SK-N-SH treated with all-trans-retinoic acid at 6 μM for 48 hours (cell line): ENCODE measurements at regions not wholly inside any gene's neighbourhood (a gene's known extent, or its start where the extent isn't known, plus 50 kb on each side); places are given as distances from the start of the nearest gene placed in this dataset.

Source experiments
- ATAC-seq: fragments of 200-7000 bp; cut with Tn5 transposase; 3 replicates; pipeline ENCODE4 v1.9.1; 2020; ENCODE audit warnings: mild to moderate bottlenecking, moderate library complexity
- ARNTL ChIP-seq: fragments of 450-650 bp; formaldehyde crosslinking; IDR thresholded peaks from 2 replicates; pipeline ENCODE4 v1.5.0; 2020; ENCODE audit warnings: low read depth, mild to moderate bottlenecking, moderate library complexity, borderline replicate concordance
- BACH2 ChIP-seq: fragments of 250-450 bp; sonication (Bioruptor Pico); IDR thresholded peaks from 2 replicates; pipeline ENCODE4 v1.9.0; 2021; ENCODE audit warnings: mild to moderate bottlenecking, borderline replicate concordance
- CSDC2 ChIP-seq: fragments of 250-450 bp; sonication (Bioruptor Pico); IDR thresholded peaks from 2 replicates; pipeline ENCODE4 v1.5.0; 2020; ENCODE audit warnings: mild to moderate bottlenecking, moderate library complexity
- ESRRG ChIP-seq: fragments of 250-450 bp; sonication (Bioruptor Pico); IDR thresholded peaks from 2 replicates; pipeline ENCODE4 v1.6.1; 2021; ENCODE audit warnings: mild to moderate bottlenecking
- GLIS3 ChIP-seq: fragments of 250-450 bp; sonication (Bioruptor Pico); IDR thresholded peaks from 2 replicates; pipeline ENCODE4 v1.5.0; 2020; ENCODE audit warnings: mild to moderate bottlenecking, moderate library complexity
- ISL1 ChIP-seq: fragments of 250-450 bp; sonication (Bioruptor Pico); IDR thresholded peaks from 2 replicates; pipeline ENCODE4 v2.1.2; 2022; ENCODE audit warnings: mild to moderate bottlenecking, moderate library complexity
- PPARA ChIP-seq: fragments of 250-450 bp; sonication (Bioruptor Pico); IDR thresholded peaks from 2 replicates; pipeline ENCODE4 v1.5.0; 2020; ENCODE audit warnings: mild to moderate bottlenecking, borderline replicate concordance
- RARB ChIP-seq: fragments of 250-450 bp; sonication (Bioruptor Pico); IDR thresholded peaks from 2 replicates; pipeline ENCODE4 v1.8.0; 2021; ENCODE audit warnings: mild to moderate bottlenecking, moderate library complexity
- SNAI2 ChIP-seq: fragments of 250-450 bp; sonication (Bioruptor Pico); IDR thresholded peaks from 2 replicates; pipeline ENCODE4 v1.5.0; 2020; ENCODE audit warnings: mild to moderate bottlenecking, moderate library complexity
- TCF4 ChIP-seq: fragments of 250-450 bp; sonication (Bioruptor Pico); IDR thresholded peaks from 2 replicates; pipeline ENCODE4 v1.8.0; 2021; ENCODE audit warnings: mild to moderate bottlenecking, moderate library complexity, borderline replicate concordance
- TOX ChIP-seq: fragments of 250-450 bp; sonication (Bioruptor Pico); IDR thresholded peaks from 2 replicates; pipeline ENCODE4 v1.8.0; 2021; ENCODE audit warnings: mild to moderate bottlenecking, moderate library complexity, borderline replicate concordance
- ZC3H10 ChIP-seq: fragments of 250-450 bp; sonication (Bioruptor Pico); IDR thresholded peaks from 2 replicates; pipeline ENCODE4 v1.5.1; 2021; ENCODE audit warnings: mild to moderate bottlenecking, moderate library complexity
- ZFP3 ChIP-seq: fragments of 250-450 bp; sonication (Bioruptor Pico); IDR thresholded peaks from 2 replicates; pipeline ENCODE4 v1.5.0; 2020; ENCODE audit warnings: mild to moderate bottlenecking, moderate library complexity
- ZFP30 ChIP-seq: fragments of 450-650 bp; formaldehyde crosslinking; IDR thresholded peaks from 2 replicates; pipeline ENCODE4 v1.5.0; 2022; ENCODE audit warnings: mild to moderate bottlenecking, moderate library complexity
- ZNF565 ChIP-seq: fragments of 450-650 bp; formaldehyde crosslinking; conservative IDR thresholded peaks from 2 replicates; pipeline ENCODE4 v1.5.0; 2020; ENCODE audit warnings: low read depth, mild to moderate bottlenecking, moderate library complexity
- ZNF70 ChIP-seq: fragments of 450-650 bp; formaldehyde crosslinking; IDR thresholded peaks from 2 replicates; pipeline ENCODE4 v1.5.0; 2020; ENCODE audit warnings: mild to moderate bottlenecking, moderate library complexity
- ZNF8 ChIP-seq: fragments of 450-650 bp; formaldehyde crosslinking; IDR thresholded peaks from 2 replicates; pipeline ENCODE4 v1.5.0; 2020; ENCODE audit warnings: mild to moderate bottlenecking, moderate library complexity
- TF ChIP-seq, protein P1 (sequence below): fragments of 250-450 bp; sonication (Bioruptor Pico); IDR thresholded peaks from 2 replicates; pipeline ENCODE4 v1.8.0; 2020; ENCODE audit warnings: mild to moderate bottlenecking, moderate library complexity, borderline replicate concordance
- TF ChIP-seq, protein P2 (sequence below): fragments of 250-450 bp; sonication (Bioruptor Pico); IDR thresholded peaks from 2 replicates; pipeline ENCODE4 v1.5.0; 2020; ENCODE audit warnings: mild to moderate bottlenecking, moderate library complexity
- TF ChIP-seq, protein P3 (sequence below): fragments of 250-450 bp; sonication (Bioruptor Pico); IDR thresholded peaks from 2 replicates; pipeline ENCODE4 v1.5.1; 2021; ENCODE audit warnings: mild to moderate bottlenecking, moderate library complexity
- TF ChIP-seq, protein P4 (sequence below): fragments of 250-450 bp; sonication (Bioruptor Pico); IDR thresholded peaks from 2 replicates; pipeline ENCODE4 v1.5.1; 2020; ENCODE audit warnings: low read depth, mild to moderate bottlenecking, moderate library complexity

DNA sequence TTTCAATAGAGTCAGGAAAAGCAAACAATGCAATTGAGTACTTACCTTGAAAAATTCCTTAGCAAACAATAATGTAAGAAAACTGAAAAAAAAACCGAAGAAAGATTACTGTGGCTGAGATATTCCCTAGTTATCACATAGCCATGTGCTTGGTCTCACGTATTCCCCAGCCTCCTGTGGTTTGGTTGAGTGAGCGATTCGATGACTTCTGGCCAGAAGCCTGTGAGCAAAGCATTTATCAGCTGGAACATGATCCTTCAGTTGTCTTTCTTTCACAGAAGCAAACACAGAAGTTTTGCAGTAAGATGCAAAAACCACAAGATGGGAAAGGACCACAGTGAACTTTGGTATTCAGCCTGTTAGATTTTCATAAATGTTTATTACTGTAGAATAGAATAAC, 1754.3 kb upstream of the AGA start:
- TF ChIP-seq PPARA (CRISPR knock-in tag) (no peak), TOX (no peak), GLIS3 (no peak), ARNTL (CRISPR knock-in tag) (no peak), TCF4 (CRISPR knock-in tag) (no peak), SNAI2 (CRISPR knock-in tag) (no peak), ZC3H10 (CRISPR knock-in tag) (no peak), BACH2 (no peak), RARB (CRISPR knock-in tag) (no peak), ZNF8 (CRISPR knock-in tag) (no peak)
- TF ChIP-seq, protein P1, sequence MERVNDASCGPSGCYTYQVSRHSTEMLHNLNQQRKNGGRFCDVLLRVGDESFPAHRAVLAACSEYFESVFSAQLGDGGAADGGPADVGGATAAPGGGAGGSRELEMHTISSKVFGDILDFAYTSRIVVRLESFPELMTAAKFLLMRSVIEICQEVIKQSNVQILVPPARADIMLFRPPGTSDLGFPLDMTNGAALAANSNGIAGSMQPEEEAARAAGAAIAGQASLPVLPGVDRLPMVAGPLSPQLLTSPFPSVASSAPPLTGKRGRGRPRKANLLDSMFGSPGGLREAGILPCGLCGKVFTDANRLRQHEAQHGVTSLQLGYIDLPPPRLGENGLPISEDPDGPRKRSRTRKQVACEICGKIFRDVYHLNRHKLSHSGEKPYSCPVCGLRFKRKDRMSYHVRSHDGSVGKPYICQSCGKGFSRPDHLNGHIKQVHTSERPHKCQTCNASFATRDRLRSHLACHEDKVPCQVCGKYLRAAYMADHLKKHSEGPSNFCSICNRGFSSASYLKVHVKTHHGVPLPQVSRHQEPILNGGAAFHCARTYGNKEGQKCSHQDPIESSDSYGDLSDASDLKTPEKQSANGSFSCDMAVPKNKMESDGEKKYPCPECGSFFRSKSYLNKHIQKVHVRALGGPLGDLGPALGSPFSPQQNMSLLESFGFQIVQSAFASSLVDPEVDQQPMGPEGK (CRISPR knock-in tag) = no peak
- TF ChIP-seq, protein P2, sequence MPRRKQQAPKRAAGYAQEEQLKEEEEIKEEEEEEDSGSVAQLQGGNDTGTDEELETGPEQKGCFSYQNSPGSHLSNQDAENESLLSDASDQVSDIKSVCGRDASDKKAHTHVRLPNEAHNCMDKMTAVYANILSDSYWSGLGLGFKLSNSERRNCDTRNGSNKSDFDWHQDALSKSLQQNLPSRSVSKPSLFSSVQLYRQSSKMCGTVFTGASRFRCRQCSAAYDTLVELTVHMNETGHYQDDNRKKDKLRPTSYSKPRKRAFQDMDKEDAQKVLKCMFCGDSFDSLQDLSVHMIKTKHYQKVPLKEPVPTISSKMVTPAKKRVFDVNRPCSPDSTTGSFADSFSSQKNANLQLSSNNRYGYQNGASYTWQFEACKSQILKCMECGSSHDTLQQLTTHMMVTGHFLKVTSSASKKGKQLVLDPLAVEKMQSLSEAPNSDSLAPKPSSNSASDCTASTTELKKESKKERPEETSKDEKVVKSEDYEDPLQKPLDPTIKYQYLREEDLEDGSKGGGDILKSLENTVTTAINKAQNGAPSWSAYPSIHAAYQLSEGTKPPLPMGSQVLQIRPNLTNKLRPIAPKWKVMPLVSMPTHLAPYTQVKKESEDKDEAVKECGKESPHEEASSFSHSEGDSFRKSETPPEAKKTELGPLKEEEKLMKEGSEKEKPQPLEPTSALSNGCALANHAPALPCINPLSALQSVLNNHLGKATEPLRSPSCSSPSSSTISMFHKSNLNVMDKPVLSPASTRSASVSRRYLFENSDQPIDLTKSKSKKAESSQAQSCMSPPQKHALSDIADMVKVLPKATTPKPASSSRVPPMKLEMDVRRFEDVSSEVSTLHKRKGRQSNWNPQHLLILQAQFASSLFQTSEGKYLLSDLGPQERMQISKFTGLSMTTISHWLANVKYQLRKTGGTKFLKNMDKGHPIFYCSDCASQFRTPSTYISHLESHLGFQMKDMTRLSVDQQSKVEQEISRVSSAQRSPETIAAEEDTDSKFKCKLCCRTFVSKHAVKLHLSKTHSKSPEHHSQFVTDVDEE (CRISPR knock-in tag) = no peak
- TF ChIP-seq, protein P3, sequence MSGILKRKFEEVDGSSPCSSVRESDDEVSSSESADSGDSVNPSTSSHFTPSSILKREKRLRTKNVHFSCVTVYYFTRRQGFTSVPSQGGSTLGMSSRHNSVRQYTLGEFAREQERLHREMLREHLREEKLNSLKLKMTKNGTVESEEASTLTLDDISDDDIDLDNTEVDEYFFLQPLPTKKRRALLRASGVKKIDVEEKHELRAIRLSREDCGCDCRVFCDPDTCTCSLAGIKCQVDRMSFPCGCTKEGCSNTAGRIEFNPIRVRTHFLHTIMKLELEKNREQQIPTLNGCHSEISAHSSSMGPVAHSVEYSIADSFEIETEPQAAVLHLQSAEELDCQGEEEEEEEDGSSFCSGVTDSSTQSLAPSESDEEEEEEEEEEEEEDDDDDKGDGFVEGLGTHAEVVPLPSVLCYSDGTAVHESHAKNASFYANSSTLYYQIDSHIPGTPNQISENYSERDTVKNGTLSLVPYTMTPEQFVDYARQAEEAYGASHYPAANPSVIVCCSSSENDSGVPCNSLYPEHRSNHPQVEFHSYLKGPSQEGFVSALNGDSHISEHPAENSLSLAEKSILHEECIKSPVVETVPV (CRISPR knock-in tag) = no peak
- ATAC-seq = no peak

DNA sequence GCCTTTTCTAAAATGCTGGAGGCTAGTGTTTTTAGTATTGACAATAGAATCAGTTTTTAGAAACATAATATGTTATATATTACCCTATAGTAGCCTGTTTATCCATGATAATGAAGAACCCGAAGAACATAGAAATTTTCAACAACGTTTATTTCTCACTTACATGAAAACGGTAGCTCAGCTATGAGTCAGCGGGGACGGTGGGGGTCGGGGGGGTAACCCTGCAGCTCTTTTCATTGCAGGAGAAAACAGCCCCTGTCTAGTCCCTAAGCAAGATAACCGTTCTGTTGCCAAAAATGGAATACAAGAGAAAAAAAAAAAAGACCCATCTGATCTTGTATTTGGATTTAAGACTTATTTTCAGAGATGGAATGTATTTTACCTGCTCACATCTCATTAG, 1758.4 kb upstream of the AGA start:
- no peak for ATAC-seq
- no peak for TF ChIP-seq ARNTL (CRISPR knock-in tag)
- no peak for TF ChIP-seq ZNF70
- no peak for TF ChIP-seq RARB (CRISPR knock-in tag)
- TF ChIP-seq ZC3H10 (CRISPR knock-in tag) = no peak
- TF ChIP-seq TOX = no peak
- TF ChIP-seq, protein P3 (CRISPR knock-in tag) = no peak
- TF ChIP-seq, protein P4, sequence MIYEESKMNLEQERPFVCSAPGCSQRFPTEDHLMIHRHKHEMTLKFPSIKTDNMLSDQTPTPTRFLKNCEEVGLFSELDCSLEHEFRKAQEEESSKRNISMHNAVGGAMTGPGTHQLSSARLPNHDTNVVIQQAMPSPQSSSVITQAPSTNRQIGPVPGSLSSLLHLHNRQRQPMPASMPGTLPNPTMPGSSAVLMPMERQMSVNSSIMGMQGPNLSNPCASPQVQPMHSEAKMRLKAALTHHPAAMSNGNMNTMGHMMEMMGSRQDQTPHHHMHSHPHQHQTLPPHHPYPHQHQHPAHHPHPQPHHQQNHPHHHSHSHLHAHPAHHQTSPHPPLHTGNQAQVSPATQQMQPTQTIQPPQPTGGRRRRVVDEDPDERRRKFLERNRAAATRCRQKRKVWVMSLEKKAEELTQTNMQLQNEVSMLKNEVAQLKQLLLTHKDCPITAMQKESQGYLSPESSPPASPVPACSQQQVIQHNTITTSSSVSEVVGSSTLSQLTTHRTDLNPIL (CRISPR knock-in tag) = no peak
- no peak for TF ChIP-seq GLIS3
- TF ChIP-seq PPARA (CRISPR knock-in tag) = no peak
- TF ChIP-seq SNAI2 (CRISPR knock-in tag) = no peak
- TF ChIP-seq ZFP3 (CRISPR knock-in tag) = no peak
- no peak for TF ChIP-seq ZFP30 (CRISPR knock-in tag)
- TF ChIP-seq ESRRG (CRISPR knock-in tag) = no peak
- no peak for TF ChIP-seq ZNF8 (CRISPR knock-in tag)
- TF ChIP-seq BACH2 = no peak
- TF ChIP-seq CSDC2 = no peak
- no peak for TF ChIP-seq ZNF565
- no peak for TF ChIP-seq ISL1

DNA sequence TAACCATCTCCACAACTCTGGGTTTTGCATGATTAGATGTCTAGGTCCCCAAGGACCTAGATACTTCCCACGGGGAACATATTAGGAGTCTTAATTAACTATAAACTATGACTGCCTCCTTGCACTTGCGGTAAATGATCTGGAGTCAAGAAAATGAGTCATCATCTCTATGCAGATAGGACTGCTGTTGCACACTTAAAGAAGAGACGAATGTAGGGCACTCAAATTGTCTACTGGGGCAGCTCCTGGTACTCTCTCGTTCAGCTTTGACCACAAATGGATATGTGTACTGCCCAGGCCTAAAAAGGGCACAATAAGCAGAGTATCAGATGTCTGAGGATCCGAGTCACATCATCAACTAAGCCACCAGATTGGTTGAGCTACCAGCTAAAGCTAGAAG, 1783.4 kb upstream of the AGA start:
- TF ChIP-seq TOX (no peak), TCF4 (CRISPR knock-in tag) (no peak), PPARA (CRISPR knock-in tag) (no peak), RARB (CRISPR knock-in tag) (no peak), ZNF8 (CRISPR knock-in tag) (no peak), ESRRG (CRISPR knock-in tag) (no peak), ZNF565 (no peak), ZNF70 (no peak), SNAI2 (CRISPR knock-in tag) (no peak), ZFP30 (CRISPR knock-in tag) (no peak)
- TF ChIP-seq, protein P2 (CRISPR knock-in tag) = no peak
- ATAC-seq = no peak
